ENCODE measurements at regions not wholly inside any gene's neighbourhood (a gene's known extent, or its start where the extent isn't known, plus 50 kb on each side); places are given as distances from the start of the nearest gene placed in this dataset.
"Not testable (repeated sequence)": the region's sequence is repeated elsewhere in the genome, so short reads cannot be mapped to it uniquely, and the experiment has no call there.

- no peak overlapping the region for H3K4me3 ChIP-seq (ENCODE audit: low read depth, low read length)
- no peaks in the 10 kb centered on the region for H3K36me3 ChIP-seq (ENCODE audit: insufficient read depth)
- WGBS, result 78% methylated on average over 6 of the region's 6 CpGs
- DNase-seq (ENCODE audit: extremely low spot score), result no peak
- no peaks in the 10 kb centered on the region for H3K4me1 ChIP-seq (ENCODE audit: insufficient read depth)
- no peak overlapping the region for H3K27ac ChIP-seq (ENCODE audit: low read depth)
These were observed 154.9 kb upstream of the PZP start for GRCh38 chr12:9363145-9363544.

GRCh38 chr12:9361879-9362326, 153.7 kb upstream of the PZP start:
- Histone ChIP-seq H3K4me1 (ENCODE audit: insufficient read depth) (no peaks in the 10 kb centered on the region), H3K27ac (ENCODE audit: low read depth) (no peak overlapping the region), H3K36me3 (ENCODE audit: insufficient read depth) (no peaks in the 10 kb centered on the region), H3K4me3 (ENCODE audit: low read depth, low read length) (no peak overlapping the region)
- no peak for DNase-seq (ENCODE audit: extremely low spot score)
- WGBS, result 81% methylated on average over 12 of the region's 12 CpGs

DNA sequence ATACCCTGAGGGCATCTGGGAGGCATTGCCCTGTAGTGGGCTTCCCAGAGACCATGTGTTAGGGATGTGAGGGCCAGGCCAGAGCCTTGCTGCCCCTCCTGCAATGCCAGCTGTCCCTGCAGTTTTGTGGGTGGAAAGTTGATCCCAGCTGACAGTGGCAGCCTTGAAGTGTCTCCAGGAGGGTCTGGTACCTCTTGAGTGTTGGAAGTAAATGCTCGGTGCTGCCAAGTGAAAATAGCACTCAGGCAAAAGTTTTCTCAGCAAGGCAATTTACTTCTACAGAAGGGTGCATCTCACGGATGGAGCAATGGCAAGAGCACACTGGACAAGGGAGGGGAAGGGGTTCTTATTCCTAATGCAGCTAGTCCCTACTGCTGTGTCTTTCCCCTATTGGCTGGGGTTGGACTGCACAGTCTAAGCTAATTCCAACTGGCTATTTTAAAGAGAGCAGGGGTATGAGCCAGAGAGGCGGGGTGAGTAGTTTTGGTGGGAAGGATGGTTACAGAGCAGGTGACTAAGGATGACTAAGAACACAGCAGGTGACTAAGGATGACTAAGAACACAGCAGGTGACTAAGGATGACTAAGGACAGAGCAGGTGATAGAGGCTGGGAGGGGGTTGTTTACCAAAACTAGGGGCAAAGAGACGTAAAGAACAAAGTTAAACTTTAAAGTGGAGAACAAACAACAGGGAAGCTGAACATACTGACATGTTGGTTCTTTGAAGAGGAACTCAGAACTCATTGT, 146.0 kb upstream of the PZP start:
- WGBS, result 92% methylated on average over 4 of the region's 4 CpGs
- DNase-seq (ENCODE audit: extremely low spot score), result not testable (repeated sequence)

GRCh38 chr12:9351136-9351535, 142.9 kb upstream of the PZP start:
- Histone ChIP-seq H3K4me1 (ENCODE audit: insufficient read depth) (no peaks in the 10 kb centered on the region), H3K27ac (ENCODE audit: low read depth) (no peak overlapping the region), H3K4me3 (ENCODE audit: low read depth, low read length) (no peak overlapping the region), H3K36me3 (ENCODE audit: insufficient read depth) (no peaks in the 10 kb centered on the region)
- no peak for DNase-seq (ENCODE audit: extremely low spot score)
- WGBS, result 89% methylated on average over 2 of the region's 2 CpGs

More for the DNA sequence above, 146.0 kb upstream of the PZP start:
- H3K4me3 ChIP-seq (ENCODE audit: low read depth, low read length); H3K36me3 ChIP-seq (ENCODE audit: insufficient read depth); H3K27ac ChIP-seq (ENCODE audit: low read depth); H3K4me1 ChIP-seq (ENCODE audit: insufficient read depth): not testable (repeated sequence)

- no peak overlapping the region for H3K27ac ChIP-seq (ENCODE audit: low read depth)
- no peak overlapping the region for H3K4me3 ChIP-seq (ENCODE audit: low read depth, low read length)
- H3K36me3 ChIP-seq (ENCODE audit: insufficient read depth), result no peaks in the 10 kb centered on the region
- WGBS, result 55% methylated on average over 16 of the region's 16 CpGs
- no peak for DNase-seq (ENCODE audit: extremely low spot score)
- no peaks in the 10 kb centered on the region for H3K4me1 ChIP-seq (ENCODE audit: insufficient read depth)
These were observed 142.0 kb upstream of the PZP start for GRCh38 chr12:9349888-9350885.

- DNase-seq (ENCODE audit: extremely low spot score), result no peak
- no peak overlapping the region for H3K27ac ChIP-seq (ENCODE audit: low read depth)
- H3K36me3 ChIP-seq (ENCODE audit: insufficient read depth), result no peaks in the 10 kb centered on the region
- H3K4me1 ChIP-seq (ENCODE audit: insufficient read depth), result no peaks in the 10 kb centered on the region
- WGBS, result 95% methylated on average over 29 of the region's 29 CpGs
- no peak overlapping the region for H3K4me3 ChIP-seq (ENCODE audit: low read depth, low read length)
These were observed 140.8 kb upstream of the PZP start for GRCh38 chr12:9348906-9349518.

DNA sequence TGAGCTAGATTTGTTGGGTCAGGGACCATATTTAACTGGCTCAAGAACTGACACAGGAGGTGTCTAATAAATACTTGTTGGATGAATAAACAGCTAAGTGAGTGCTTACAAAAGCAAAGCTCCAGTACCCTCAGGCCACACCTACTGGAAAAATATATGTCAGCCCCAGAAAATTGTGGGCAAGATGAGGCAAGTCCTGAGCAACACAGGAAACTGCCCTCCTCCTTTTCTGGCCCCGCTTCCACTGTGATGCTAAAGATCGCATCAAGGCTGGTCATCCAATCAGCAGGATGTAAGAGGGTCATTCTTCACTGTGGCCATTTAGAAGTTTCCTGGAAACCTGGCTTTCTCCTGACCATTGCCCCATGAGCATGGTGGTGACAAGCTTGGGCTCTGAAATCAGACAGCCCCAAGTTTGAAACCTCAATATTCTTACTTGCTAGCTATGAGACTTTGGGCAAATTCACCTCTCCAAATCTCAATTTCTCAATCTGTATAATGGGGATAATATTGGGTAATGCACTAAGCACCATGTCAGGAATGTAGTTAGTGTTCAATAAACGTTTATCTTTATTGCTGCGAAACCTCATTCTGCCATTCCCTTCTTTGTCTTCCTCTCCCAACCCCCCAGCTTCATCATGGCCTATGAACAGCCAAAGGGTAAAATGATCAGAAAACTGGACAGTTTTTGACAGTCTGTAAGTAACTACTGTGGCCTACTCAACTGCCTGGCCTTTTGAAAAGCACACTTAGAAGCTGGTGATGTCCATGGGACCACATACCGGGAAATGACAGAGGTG, 139.3 kb upstream of the PZP start:
- Histone ChIP-seq H3K4me1 (ENCODE audit: insufficient read depth) (peaks cover 2% of the 10 kb centered on the region), H3K4me3 (ENCODE audit: low read depth, low read length) (no peak overlapping the region), H3K27ac (ENCODE audit: low read depth) (no peak overlapping the region), H3K36me3 (ENCODE audit: insufficient read depth) (no peaks in the 10 kb centered on the region)
- DNase-seq (ENCODE audit: extremely low spot score), result peak; percentile 62
- 86% methylated on average over 5 of the region's 5 CpGs for WGBS

GRCh38 chr12:9346866-9347327, 138.7 kb upstream of the PZP start:
- 59% methylated on average over 5 of the region's 5 CpGs for WGBS
- H3K4me3 ChIP-seq (ENCODE audit: low read depth, low read length), result no peak overlapping the region
- peaks cover 2% of the 10 kb centered on the region for H3K4me1 ChIP-seq (ENCODE audit: insufficient read depth)
- H3K27ac ChIP-seq (ENCODE audit: low read depth), result no peak overlapping the region
- DNase-seq (ENCODE audit: extremely low spot score), result no peak
- H3K36me3 ChIP-seq (ENCODE audit: insufficient read depth), result no peaks in the 10 kb centered on the region

GRCh38 chr12:9345171-9345570, 137.0 kb upstream of the PZP start:
- Histone ChIP-seq H3K4me1 (ENCODE audit: insufficient read depth) (peaks cover 2% of the 10 kb centered on the region), H3K4me3 (ENCODE audit: low read depth, low read length) (no peak overlapping the region), H3K27ac (ENCODE audit: low read depth) (no peak overlapping the region), H3K36me3 (ENCODE audit: insufficient read depth) (no peaks in the 10 kb centered on the region)
- DNase-seq (ENCODE audit: extremely low spot score), result no peak

DNA sequence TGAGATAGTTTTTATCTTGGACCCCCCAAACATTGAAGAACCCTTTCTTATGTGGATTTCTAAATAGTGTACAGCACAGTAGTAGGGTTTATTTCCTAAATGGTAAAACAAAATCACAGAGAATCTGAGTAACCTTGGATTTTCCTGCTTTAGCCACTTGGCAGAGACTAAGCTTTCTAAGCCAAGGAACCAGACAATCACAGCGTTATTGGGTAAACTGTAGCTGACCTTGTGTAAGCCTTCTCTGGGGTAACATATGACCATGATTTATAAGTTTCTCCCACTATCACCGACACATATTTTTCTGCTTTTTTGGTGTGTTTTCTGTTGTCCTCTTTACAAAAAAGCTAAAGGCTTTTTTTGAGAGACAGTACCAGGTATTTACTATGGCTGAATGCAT, 136.3 kb upstream of the PZP start:
- no peaks in the 10 kb centered on the region for H3K36me3 ChIP-seq (ENCODE audit: insufficient read depth)
- H3K4me1 ChIP-seq (ENCODE audit: insufficient read depth), result peaks cover 2% of the 10 kb centered on the region
- H3K27ac ChIP-seq (ENCODE audit: low read depth), result no peak overlapping the region
- no peak for DNase-seq (ENCODE audit: extremely low spot score)
- WGBS, result 30% methylated on average over 2 of the region's 2 CpGs
- H3K4me3 ChIP-seq (ENCODE audit: low read depth, low read length), result no peak overlapping the region

DNA sequence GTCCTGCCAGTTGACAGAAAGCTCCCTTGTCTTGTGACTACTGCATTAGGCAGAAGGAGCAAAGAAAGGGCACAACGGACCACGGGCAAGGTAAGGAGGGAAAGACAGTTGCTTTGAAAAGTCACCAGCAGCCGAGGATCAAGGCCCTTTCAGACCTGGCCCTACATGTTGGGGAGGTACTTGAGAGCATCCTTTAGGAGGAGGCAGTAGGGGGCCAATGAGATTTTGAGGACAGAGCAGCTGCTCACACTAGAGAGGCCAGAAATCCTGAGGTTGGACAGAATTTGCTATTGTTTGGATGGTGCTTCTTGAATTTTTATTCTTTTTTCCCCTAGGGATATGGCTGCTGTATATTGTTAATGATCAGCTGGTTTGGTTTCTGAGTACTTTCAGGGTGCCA, 135.5 kb upstream of the PZP start:
- 58% methylated on average over 3 of the region's 3 CpGs for WGBS
- Histone ChIP-seq H3K4me3 (ENCODE audit: low read depth, low read length) (no peak overlapping the region), H3K27ac (ENCODE audit: low read depth) (no peak overlapping the region), H3K4me1 (ENCODE audit: insufficient read depth) (peaks cover 2% of the 10 kb centered on the region), H3K36me3 (ENCODE audit: insufficient read depth) (no peaks in the 10 kb centered on the region)
- DNase-seq (ENCODE audit: extremely low spot score), result no peak

DNA sequence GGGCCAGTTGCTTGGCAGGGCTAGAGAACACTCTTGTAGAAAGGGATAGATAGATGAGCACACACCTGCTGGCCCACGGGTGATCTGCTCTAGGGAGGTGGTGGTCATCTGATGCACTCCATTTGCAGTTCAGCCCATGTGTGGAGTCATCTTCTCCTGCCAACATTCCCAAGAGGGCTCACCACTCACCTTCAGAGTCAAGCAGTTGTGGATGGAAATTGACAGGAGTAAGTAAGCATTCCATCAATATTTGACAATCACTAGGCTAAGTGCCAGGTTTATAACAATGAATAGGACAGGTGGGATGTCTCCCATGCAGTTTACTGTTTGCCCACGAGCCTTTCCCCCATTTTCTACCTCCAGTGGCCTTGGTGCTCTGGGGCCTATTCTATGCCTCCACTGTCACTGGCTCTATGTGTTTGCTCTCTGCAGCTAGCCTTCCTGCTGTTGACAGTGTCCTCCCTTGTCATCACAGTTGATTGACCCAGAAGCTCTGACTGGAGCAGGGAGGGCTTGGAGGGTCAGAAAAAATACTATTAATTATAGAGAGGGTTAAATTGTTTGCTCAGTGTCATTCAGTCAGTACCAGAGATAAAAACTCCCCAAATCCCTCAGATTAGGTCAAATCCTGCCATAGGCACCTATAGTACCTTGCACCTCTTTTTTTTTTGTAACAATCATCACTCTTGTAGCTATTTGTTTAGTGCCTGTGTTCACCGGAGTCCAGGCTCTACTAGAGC, 134.6 kb upstream of the PZP start:
- WGBS, result 92% methylated on average over 3 of the region's 3 CpGs
- no peaks in the 10 kb centered on the region for H3K36me3 ChIP-seq (ENCODE audit: insufficient read depth)

More for the DNA sequence above, 134.6 kb upstream of the PZP start:
- Histone ChIP-seq H3K27ac (ENCODE audit: low read depth) (no peak overlapping the region), H3K4me1 (ENCODE audit: insufficient read depth) (peaks cover 2% of the 10 kb centered on the region), H3K4me3 (ENCODE audit: low read depth, low read length) (no peak overlapping the region)
- no peak for DNase-seq (ENCODE audit: extremely low spot score)

Measured in urinary bladder (tissue), 3 donors.